Caco-2 (cell line): ENCODE measurements at regions not wholly inside any gene's neighbourhood (a gene's known extent, or its start where the extent isn't known, plus 50 kb on each side); places are given as distances from the start of the nearest gene placed in this dataset.

Source experiments
- BruUV-seq: library from RNA; stranded (reverse); fragments of 400-500 nt; replicated peaks from 2 replicates; lab custom pipeline; 2021; lab: Mats Ljungman, UMichigan
- CTCF ChIA-PET: fragments of 300-600 bp; sonication (Branson Sonifier 250); formaldehyde crosslinking; loops from one replicate; lab custom pipeline; 2022; ENCODE audit warnings: antibody characterized with exemption; lab: Charles Lee
- POLR2A ChIA-PET: fragments of 300-600 bp; sonication (Branson Sonifier 250); formaldehyde crosslinking; loops from one replicate; lab custom pipeline; 2022; ENCODE audit warnings: antibody characterized with exemption; lab: Charles Lee
- DNase-seq, 2 experiments: peaks; one replicate each; pipeline versions ENCODE4 v3.0.0 to v3.0.0-alpha.2; 2020 to 2022
- H3K27me3 ChIP-seq: replicated peaks from 2 replicates; pipeline ENCODE4 v1.6.0; 2011; ENCODE audit warnings: low read length; ENCODE audit not compliant: control insufficient read depth, insufficient read depth
- H3K36me3 ChIP-seq: 2 replicates; pipeline ENCODE4 v1.5.1; 2011; ENCODE audit warnings: low read length; ENCODE audit not compliant: control insufficient read depth, insufficient read depth
- H3K4me1 ChIP-seq: fragments of 250-450 bp; sonication (Bioruptor Pico); 2 replicates; pipeline ENCODE4 v1.5.1; 2020; ENCODE audit warnings: mild to moderate bottlenecking
- H3K4me3 ChIP-seq: 2 replicates; pipeline ENCODE4 v1.5.1; 2011; ENCODE audit warnings: low read depth, mild to moderate bottlenecking, control low read depth, low read length
- H3K9me3 ChIP-seq: fragments of 250-450 bp; sonication (Bioruptor Pico); 2 replicates; pipeline ENCODE4 v1.5.1; 2020; ENCODE audit warnings: mild to moderate bottlenecking, moderate library complexity
- H3K27ac Mint-ChIP-seq: one replicate; pipeline ENCODE4 v1.8.0; 2022; ENCODE audit warnings: mixed read lengths; ENCODE audit not compliant: unreplicated experiment
- H3K27me3 Mint-ChIP-seq: one replicate; pipeline ENCODE4 v1.8.0; 2022; ENCODE audit warnings: mixed read lengths; ENCODE audit not compliant: insufficient read depth, unreplicated experiment
- H3K36me3 Mint-ChIP-seq: one replicate; pipeline ENCODE4 v1.8.0; 2022; ENCODE audit warnings: mild to moderate bottlenecking, mixed read lengths; ENCODE audit not compliant: insufficient read depth, unreplicated experiment
- H3K4me1 Mint-ChIP-seq: one replicate; pipeline ENCODE4 v1.8.0; 2022; ENCODE audit warnings: low read depth, mixed read lengths; ENCODE audit not compliant: unreplicated experiment
- H3K4me3 Mint-ChIP-seq: one replicate; pipeline ENCODE4 v1.8.0; 2022; ENCODE audit warnings: mild to moderate bottlenecking, moderate library complexity, mixed read lengths; ENCODE audit not compliant: unreplicated experiment
- H3K9me3 Mint-ChIP-seq: one replicate; pipeline ENCODE4 v1.8.0; 2022; ENCODE audit warnings: mixed read lengths; ENCODE audit not compliant: unreplicated experiment
- intact Hi-C: fragments of 100-400 bp; cut with micrococcal nuclease; formaldehyde crosslinking; loops from one replicate; pipeline ENCODE4 v1.10.0; 2022; ENCODE audit not compliant: unreplicated experiment
- TF ChIP-seq, protein P1 (sequence below), 2 experiments: fragments of 200-600 bp in 1 of 2; IDR thresholded peaks; 1 replicate in 1 of 2; 2 replicates in 1 of 2; pipeline versions ENCODE4 v1.5.1 to v1.8.0; 2011 to 2022; ENCODE audit warnings: antibody characterized with exemption in 1 of 2, control low read depth in 1 of 2, inconsistent platforms in 1 of 2, low read depth in 1 of 2, low read length in 1 of 2, mild to moderate bottlenecking in 1 of 2, moderate library complexity in 1 of 2; ENCODE audit not compliant: insufficient read depth in 1 of 2, severe bottlenecking in 1 of 2, unreplicated experiment in 1 of 2

DNA sequence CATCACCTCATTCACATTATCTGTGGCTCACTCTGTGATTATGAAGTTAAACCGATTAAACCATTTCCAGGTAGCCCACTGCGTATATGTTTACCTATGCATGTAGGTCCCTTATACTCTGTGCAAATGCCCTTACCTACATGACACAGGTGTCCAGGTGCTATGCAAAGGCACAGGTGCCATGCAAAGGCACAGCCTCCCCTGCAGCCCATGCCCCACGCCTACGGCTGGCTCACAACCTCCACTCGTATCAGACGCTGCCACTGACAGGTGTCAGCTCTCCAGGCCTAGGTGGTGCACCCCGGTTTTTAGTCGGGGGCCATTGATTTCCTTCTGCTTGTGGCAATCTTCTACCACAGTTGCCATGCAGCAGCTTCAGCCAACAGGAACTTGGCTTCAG lies 57.7 kb upstream of the IRX1 start:
- H3K9me3 Mint-ChIP-seq: no peaks in the 10 kb centered on the region
- BruUV-seq: no TSS peak
- no peaks in the 10 kb centered on the region for H3K36me3 Mint-ChIP-seq
- CTCF ChIA-PET: no interaction called here
- no peak overlapping the region for H3K4me3 Mint-ChIP-seq
- no peaks in the 10 kb centered on the region for H3K27me3 ChIP-seq
- TF ChIP-seq, protein P1, sequence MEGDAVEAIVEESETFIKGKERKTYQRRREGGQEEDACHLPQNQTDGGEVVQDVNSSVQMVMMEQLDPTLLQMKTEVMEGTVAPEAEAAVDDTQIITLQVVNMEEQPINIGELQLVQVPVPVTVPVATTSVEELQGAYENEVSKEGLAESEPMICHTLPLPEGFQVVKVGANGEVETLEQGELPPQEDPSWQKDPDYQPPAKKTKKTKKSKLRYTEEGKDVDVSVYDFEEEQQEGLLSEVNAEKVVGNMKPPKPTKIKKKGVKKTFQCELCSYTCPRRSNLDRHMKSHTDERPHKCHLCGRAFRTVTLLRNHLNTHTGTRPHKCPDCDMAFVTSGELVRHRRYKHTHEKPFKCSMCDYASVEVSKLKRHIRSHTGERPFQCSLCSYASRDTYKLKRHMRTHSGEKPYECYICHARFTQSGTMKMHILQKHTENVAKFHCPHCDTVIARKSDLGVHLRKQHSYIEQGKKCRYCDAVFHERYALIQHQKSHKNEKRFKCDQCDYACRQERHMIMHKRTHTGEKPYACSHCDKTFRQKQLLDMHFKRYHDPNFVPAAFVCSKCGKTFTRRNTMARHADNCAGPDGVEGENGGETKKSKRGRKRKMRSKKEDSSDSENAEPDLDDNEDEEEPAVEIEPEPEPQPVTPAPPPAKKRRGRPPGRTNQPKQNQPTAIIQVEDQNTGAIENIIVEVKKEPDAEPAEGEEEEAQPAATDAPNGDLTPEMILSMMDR (IDR thresholded peaks at IDR 0.05; ENCODE audit: insufficient read depth in 1 of 2, low read depth in 1 of 2, low read length in 1 of 2, severe bottlenecking in 1 of 2, unreplicated experiment in 1 of 2): no peak
- H3K27ac Mint-ChIP-seq: no peak overlapping the region
- H3K9me3 ChIP-seq: peaks cover 6% of the 10 kb centered on the region; the same call in 1 of the 2 replicates
- no peaks in the 10 kb centered on the region for H3K4me1 Mint-ChIP-seq
- no peak for DNase-seq
- H3K27me3 Mint-ChIP-seq: no peaks in the 10 kb centered on the region
- POLR2A ChIA-PET: no interaction called here
- H3K4me3 ChIP-seq: no peak overlapping the region
- H3K36me3 ChIP-seq: no peaks in the 10 kb centered on the region
- intact Hi-C loops: no loop called here
- H3K4me1 ChIP-seq: no peaks in the 10 kb centered on the region

DNA sequence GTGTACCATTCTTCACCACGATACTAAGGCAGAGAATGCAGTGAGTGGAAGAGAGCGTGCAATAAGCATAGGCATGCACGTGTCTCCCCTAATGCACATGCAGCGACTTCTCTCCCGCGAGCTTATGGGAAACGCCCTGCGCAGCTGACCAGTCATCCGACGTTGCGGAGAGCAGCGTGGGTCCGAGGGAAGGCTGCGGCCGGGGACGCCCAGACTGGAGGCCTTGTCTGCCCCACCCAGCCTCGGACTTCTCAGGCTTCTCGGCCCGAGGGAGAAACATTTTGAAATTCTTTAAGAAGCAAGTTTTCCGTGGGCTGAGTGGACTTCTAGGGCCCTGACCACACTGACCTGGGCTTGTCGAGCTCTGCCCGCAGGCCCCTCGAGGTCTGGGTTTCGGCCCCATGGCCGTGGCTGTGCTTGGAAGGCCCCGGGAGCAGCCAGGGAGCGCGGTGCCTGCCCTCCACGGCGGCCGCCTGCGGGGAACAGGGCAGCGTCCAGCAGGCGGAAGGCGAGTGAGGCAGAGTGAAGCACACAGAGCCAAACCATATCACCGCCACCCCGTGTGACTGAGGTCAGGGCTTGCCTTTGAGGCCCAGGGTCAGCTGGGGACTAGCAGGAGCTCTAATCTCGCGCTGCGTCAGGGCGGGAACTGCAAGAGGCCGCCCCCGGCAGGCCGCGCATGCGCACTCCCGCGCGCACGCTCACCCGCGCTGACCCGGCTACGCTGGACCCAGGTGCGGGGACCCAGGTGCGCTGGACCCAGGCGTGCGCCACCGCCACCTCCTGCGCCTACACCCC lies 60.0 kb upstream of the IRX1 start:
- ChIA-PET POLR2A (interaction anchor here (0.6 kb wide), 1 partner anchor 24 kb away, joined by 4 read pairs; no protein-coding TSS in a partner anchor), CTCF (no interaction called here)
- no TSS peak for BruUV-seq
- H3K4me1 ChIP-seq: peaks cover 6% of the 10 kb centered on the region
- no peaks in the 10 kb centered on the region for H3K36me3 Mint-ChIP-seq
- H3K27me3 Mint-ChIP-seq: no peaks in the 10 kb centered on the region
- no peaks in the 10 kb centered on the region for H3K36me3 ChIP-seq
- H3K9me3 ChIP-seq: peaks cover 8% of the 10 kb centered on the region; the same call in 1 of the 2 replicates
- no peak overlapping the region for H3K27ac Mint-ChIP-seq
- no peaks in the 10 kb centered on the region for H3K9me3 Mint-ChIP-seq
- no peaks in the 10 kb centered on the region for H3K4me1 Mint-ChIP-seq
- DNase-seq: no peak
- intact Hi-C loops: no loop called here
- H3K4me3 ChIP-seq: no peak overlapping the region
- no peak overlapping the region for H3K4me3 Mint-ChIP-seq
- no peaks in the 10 kb centered on the region for H3K27me3 ChIP-seq
- TF ChIP-seq, protein P1 (IDR thresholded peaks at IDR 0.05; ENCODE audit: insufficient read depth in 1 of 2, low read depth in 1 of 2, low read length in 1 of 2, severe bottlenecking in 1 of 2, unreplicated experiment in 1 of 2): no peak

- Mint-ChIP-seq H3K27ac (no peak overlapping the region), H3K36me3 (no peaks in the 10 kb centered on the region), H3K4me1 (no peaks in the 10 kb centered on the region), H3K4me3 (no peak overlapping the region), H3K27me3 (no peaks in the 10 kb centered on the region), H3K9me3 (no peaks in the 10 kb centered on the region)
- no TSS peak for BruUV-seq
- ChIA-PET CTCF (no interaction called here), POLR2A (no interaction called here)
- peaks cover 6% of the 10 kb centered on the region for H3K4me1 ChIP-seq
- peaks cover 8% of the 10 kb centered on the region; the same call in 1 of the 2 replicates for H3K9me3 ChIP-seq
- H3K27me3 ChIP-seq: no peaks in the 10 kb centered on the region
- TF ChIP-seq, protein P1 (IDR thresholded peaks at IDR 0.05; ENCODE audit: insufficient read depth in 1 of 2, low read depth in 1 of 2, low read length in 1 of 2, severe bottlenecking in 1 of 2, unreplicated experiment in 1 of 2): no peak
- DNase-seq: no peak
- H3K36me3 ChIP-seq: no peaks in the 10 kb centered on the region
- H3K4me3 ChIP-seq: no peak overlapping the region
- intact Hi-C loops: no loop called here
Measured at GRCh38 chr5:3534997-3535396, 60.6 kb upstream of the IRX1 start.
